ENCODE measurements at regions not wholly inside any gene's neighbourhood (a gene's known extent, or its start where the extent isn't known, plus 50 kb on each side); places are given as distances from the start of the nearest gene placed in this dataset.

GRCh38 chr9:88072831-88073375 is 65.4 kb downstream of the SPATA31C2 start:
- no peak overlapping the region for H3K27ac Mint-ChIP-seq (ENCODE audit: unreplicated experiment)
- peaks cover 9% of the 10 kb centered on the region for H3K27me3 Mint-ChIP-seq (ENCODE audit: low read depth)
- H3K36me3 Mint-ChIP-seq (ENCODE audit: low read depth), result no peaks in the 10 kb centered on the region
- H3K4me3 Mint-ChIP-seq (ENCODE audit: unreplicated experiment), result no peak overlapping the region
- TF ChIP-seq CTCF (IDR thresholded peaks at IDR 0.05), result no peak
- no peaks in the 10 kb centered on the region for H3K9me3 Mint-ChIP-seq (ENCODE audit: low read depth)
- no peak for DNase-seq (ENCODE audit: low spot score)
- peaks cover 17% of the 10 kb centered on the region for H3K4me1 Mint-ChIP-seq (ENCODE audit: low read depth)

- no peak for TF ChIP-seq CTCF (IDR thresholded peaks at IDR 0.05)
- no peak overlapping the region for H3K4me3 Mint-ChIP-seq (ENCODE audit: unreplicated experiment)
- H3K27ac Mint-ChIP-seq (ENCODE audit: unreplicated experiment), result no peak overlapping the region
- peaks cover 8% of the 10 kb centered on the region for H3K4me1 Mint-ChIP-seq (ENCODE audit: low read depth)
- DNase-seq (ENCODE audit: low spot score), result no peak
- no peaks in the 10 kb centered on the region for H3K9me3 Mint-ChIP-seq (ENCODE audit: low read depth)
- peaks cover 9% of the 10 kb centered on the region for H3K27me3 Mint-ChIP-seq (ENCODE audit: low read depth)
- no peaks in the 10 kb centered on the region for H3K36me3 Mint-ChIP-seq (ENCODE audit: low read depth)
Observed at GRCh38 chr9:88071331-88071730, 66.9 kb downstream of the SPATA31C2 start.

DNA sequence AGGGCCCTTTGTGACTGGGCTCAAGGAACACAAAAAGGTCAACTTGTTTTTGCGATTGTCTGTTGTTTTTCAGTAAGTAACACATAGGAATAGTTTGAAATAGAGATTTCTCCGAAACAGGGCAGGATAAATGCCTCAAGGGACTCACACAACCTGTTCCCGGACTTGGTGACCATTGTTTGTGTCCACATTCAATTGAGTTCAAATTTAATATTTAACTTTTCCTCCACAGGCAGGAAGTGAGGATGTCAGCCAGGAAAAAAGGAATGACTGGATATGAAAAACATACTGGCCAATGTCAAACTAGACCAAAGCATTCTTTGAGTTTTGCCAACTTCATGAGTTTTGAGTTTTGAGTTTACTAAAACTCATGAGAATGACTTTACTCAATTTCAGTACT is 72.7 kb downstream of the SPATA31C2 start:
- Mint-ChIP-seq H3K4me1 (ENCODE audit: low read depth) (peaks cover 4% of the 10 kb centered on the region), H3K36me3 (ENCODE audit: low read depth) (no peaks in the 10 kb centered on the region), H3K27ac (ENCODE audit: unreplicated experiment) (no peak overlapping the region), H3K27me3 (ENCODE audit: low read depth) (peaks cover 4% of the 10 kb centered on the region), H3K9me3 (ENCODE audit: low read depth) (no peaks in the 10 kb centered on the region), H3K4me3 (ENCODE audit: unreplicated experiment) (no peak overlapping the region)
- no peak for DNase-seq (ENCODE audit: low spot score)
- TF ChIP-seq CTCF (IDR thresholded peaks at IDR 0.05), result no peak

DNA sequence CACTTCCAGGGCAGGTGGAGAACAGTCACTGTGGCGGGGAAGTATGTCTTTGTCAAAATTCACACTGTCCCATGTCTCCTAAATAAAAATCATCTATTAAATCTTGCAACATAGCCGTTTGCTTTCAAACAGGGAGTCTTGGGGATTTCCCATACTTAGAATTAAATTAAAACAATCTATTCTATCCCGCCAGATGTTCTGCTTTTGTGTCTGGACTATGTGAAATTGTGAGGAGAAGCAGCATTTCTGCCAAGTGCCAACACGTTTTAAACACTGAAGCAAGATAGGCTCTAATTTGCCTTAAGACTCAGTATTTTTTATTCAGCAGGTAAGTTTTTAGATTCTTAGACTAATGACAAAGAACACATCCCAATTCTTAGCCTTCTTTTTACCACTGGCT is 73.7 kb downstream of the SPATA31C2 start:
- H3K9me3 Mint-ChIP-seq (ENCODE audit: low read depth), result no peaks in the 10 kb centered on the region
- peaks cover 4% of the 10 kb centered on the region for H3K27me3 Mint-ChIP-seq (ENCODE audit: low read depth)
- no peak for TF ChIP-seq CTCF (IDR thresholded peaks at IDR 0.05)
- H3K4me1 Mint-ChIP-seq (ENCODE audit: low read depth), result peaks cover 4% of the 10 kb centered on the region
- H3K4me3 Mint-ChIP-seq (ENCODE audit: unreplicated experiment), result no peak overlapping the region
- H3K36me3 Mint-ChIP-seq (ENCODE audit: low read depth), result no peaks in the 10 kb centered on the region
- no peak overlapping the region for H3K27ac Mint-ChIP-seq (ENCODE audit: unreplicated experiment)
- DNase-seq (ENCODE audit: low spot score), result no peak

DNA sequence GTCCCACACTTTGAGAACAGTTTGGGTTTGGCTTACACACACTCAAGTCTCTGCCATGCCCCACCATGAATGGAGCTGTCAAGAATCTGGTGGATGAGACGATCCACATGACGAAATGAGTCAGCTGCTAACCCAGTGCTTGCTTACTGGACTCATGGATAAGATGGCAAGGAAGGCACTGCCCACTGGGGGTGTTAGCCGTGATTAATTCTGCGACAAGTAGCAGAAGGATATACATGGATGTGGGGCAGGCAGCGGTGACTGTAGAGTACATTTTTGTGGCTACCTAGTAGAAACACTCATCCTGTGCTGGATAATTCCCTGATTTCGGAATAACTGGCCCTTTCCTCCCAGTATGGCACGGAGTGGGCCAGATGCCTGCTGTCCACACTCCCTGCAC is 77.5 kb downstream of the SPATA31C2 start:
- H3K36me3 Mint-ChIP-seq (ENCODE audit: low read depth), result no peaks in the 10 kb centered on the region
- no peak for TF ChIP-seq CTCF (IDR thresholded peaks at IDR 0.05)
- H3K27me3 Mint-ChIP-seq (ENCODE audit: low read depth), result peaks cover 4% of the 10 kb centered on the region
- no peak overlapping the region for H3K27ac Mint-ChIP-seq (ENCODE audit: unreplicated experiment)
- H3K4me1 Mint-ChIP-seq (ENCODE audit: low read depth), result peaks cover 6% of the 10 kb centered on the region
- no peak overlapping the region for H3K4me3 Mint-ChIP-seq (ENCODE audit: unreplicated experiment)
- no peak for DNase-seq (ENCODE audit: low spot score)
- no peaks in the 10 kb centered on the region for H3K9me3 Mint-ChIP-seq (ENCODE audit: low read depth)

Data from chondrocyte (in vitro differentiated cells).